22Rv1 (cell line): ENCODE measurements at regions not wholly inside any gene's neighbourhood (a gene's known extent, or its start where the extent isn't known, plus 50 kb on each side); places are given as distances from the start of the nearest gene placed in this dataset.

Experiments
- CTCF ChIP-seq: fragments of 450-650 bp; IDR thresholded peaks from 2 replicates; pipeline ENCODE4 v1.5.1; 2017; ENCODE audit warnings: mild to moderate bottlenecking
- ZFX ChIP-seq: fragments of 450-650 bp; IDR thresholded peaks from 2 replicates; pipeline ENCODE4 v1.6.1; 2017; ENCODE audit warnings: antibody characterized with exemption, borderline replicate concordance

DNA sequence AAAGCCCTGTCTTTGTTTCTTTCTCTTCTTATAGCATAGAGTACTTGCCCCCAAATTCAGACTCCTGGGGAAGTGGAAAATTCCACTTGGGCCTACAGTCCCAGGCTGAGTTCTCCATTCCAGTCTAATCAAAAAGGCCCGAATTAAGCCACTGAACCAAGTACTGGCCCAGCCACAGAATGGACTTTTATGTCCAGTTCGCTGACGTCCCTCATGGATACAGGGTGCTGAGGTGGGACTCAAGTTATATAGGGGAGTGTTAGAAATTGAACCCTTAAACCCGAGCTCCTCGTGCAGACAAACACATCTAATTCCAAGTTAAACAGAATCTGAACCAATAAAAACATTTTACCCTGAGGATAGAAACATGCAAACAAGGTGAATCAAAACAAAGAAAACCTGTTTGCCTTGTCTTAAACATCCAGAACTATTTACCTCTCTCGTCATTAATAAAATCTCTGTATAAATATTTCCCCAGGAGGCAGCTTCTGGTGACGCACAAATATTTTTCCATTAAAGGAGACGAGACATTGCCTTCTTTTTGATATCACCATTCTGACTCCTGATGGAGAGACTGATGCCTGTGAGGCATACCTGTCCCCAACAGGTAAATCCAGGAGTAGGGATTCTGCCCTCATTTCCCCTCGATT lies 136.8 kb upstream of the ARL4C start:
- TF ChIP-seq CTCF (no peak), ZFX (no peak)
